KBM-7 (cell line): ENCODE measurements at regions not wholly inside any gene's neighbourhood (a gene's known extent, or its start where the extent isn't known, plus 50 kb on each side); places are given as distances from the start of the nearest gene placed in this dataset.
"Not testable (repeated sequence)": the region's sequence is repeated elsewhere in the genome, so short reads cannot be mapped to it uniquely, and the experiment has no call there.

Source experiments
- DNase-seq: peaks from one replicate; pipeline ENCODE4 v3.0.0-alpha.2; 2015
- in situ Hi-C: fragments of 300-500 bp; cut with MboI; formaldehyde crosslinking; loops from 2 replicates; pipeline ENCODE4 v1.14.3; 2020; ENCODE audit warnings: low sequenced_read_pairs, low pct_unique_long_range_greater_than_20kb, mixed read lengths

- in situ Hi-C loops: no loop called here
Measured at GRCh38 chr7:110399421-110399820, 691.5 kb upstream of the LRRN3 start.

GRCh38 chr7:110400411-110400810, 690.5 kb upstream of the LRRN3 start:
- in situ Hi-C loops: no loop called here
- DNase-seq: no peak

More at GRCh38 chr7:110399421-110399820, 691.5 kb upstream of the LRRN3 start:
- no peak for DNase-seq

GRCh38 chr7:110407242-110407641, 683.7 kb upstream of the LRRN3 start:
- no peak for DNase-seq

GRCh38 chr7:110407706-110408105, 683.2 kb upstream of the LRRN3 start:
- in situ Hi-C loops: no loop called here
- DNase-seq: no peak

More at GRCh38 chr7:110407242-110407641, 683.7 kb upstream of the LRRN3 start:
- in situ Hi-C loops: no loop called here

GRCh38 chr7:110412614-110413013, 678.3 kb upstream of the LRRN3 start:
- no peak for DNase-seq
- in situ Hi-C loops: no loop called here

GRCh38 chr7:110413038-110413437, 677.9 kb upstream of the LRRN3 start:
- in situ Hi-C loops: no loop called here

GRCh38 chr7:110417611-110418010, 673.3 kb upstream of the LRRN3 start:
- in situ Hi-C loops: no loop called here
- no peak for DNase-seq

More at GRCh38 chr7:110413038-110413437, 677.9 kb upstream of the LRRN3 start:
- no peak for DNase-seq

GRCh38 chr7:110418659-110419280, 672.2 kb upstream of the LRRN3 start:
- in situ Hi-C loops: no loop called here
- DNase-seq: no peak

- DNase-seq: no peak
- in situ Hi-C loops: no loop called here
Measured at GRCh38 chr7:110420788-110421187, 670.1 kb upstream of the LRRN3 start.

- DNase-seq: no peak
- in situ Hi-C loops: no loop called here
Measured at GRCh38 chr7:110421490-110422241, 669.3 kb upstream of the LRRN3 start.

- DNase-seq: no peak
- in situ Hi-C loops: no loop called here
Measured at GRCh38 chr7:110432061-110432553, 658.8 kb upstream of the LRRN3 start.

- DNase-seq, in situ Hi-C loops: not testable (repeated sequence)
Measured at GRCh38 chr7:110438926-110439325, 652.0 kb upstream of the LRRN3 start.

- in situ Hi-C loops: no loop called here
- peak; percentile 54 for DNase-seq
Measured at GRCh38 chr7:110442381-110442837, 648.5 kb upstream of the LRRN3 start.

GRCh38 chr7:110446658-110447057, 644.3 kb upstream of the LRRN3 start:
- no peak for DNase-seq
- in situ Hi-C loops: no loop called here

- no peak for DNase-seq
- in situ Hi-C loops: no loop called here
Measured at GRCh38 chr7:110448918-110449317, 642.0 kb upstream of the LRRN3 start.

- in situ Hi-C loops: no loop called here
- DNase-seq: no peak
Measured at GRCh38 chr7:110454713-110455112, 636.2 kb upstream of the LRRN3 start.

GRCh38 chr7:110461621-110462020, 629.3 kb upstream of the LRRN3 start:
- in situ Hi-C loops: no loop called here

GRCh38 chr7:110470420-110470819, 620.5 kb upstream of the LRRN3 start:
- in situ Hi-C loops: no loop called here

More at GRCh38 chr7:110461621-110462020, 629.3 kb upstream of the LRRN3 start:
- DNase-seq: no peak

GRCh38 chr7:110472419-110472818, 618.5 kb upstream of the LRRN3 start:
- in situ Hi-C loops: not testable (repeated sequence)

More at GRCh38 chr7:110470420-110470819, 620.5 kb upstream of the LRRN3 start:
- no peak for DNase-seq

GRCh38 chr7:110480964-110481363, 610.0 kb upstream of the LRRN3 start:
- in situ Hi-C loops: no loop called here

More at GRCh38 chr7:110472419-110472818, 618.5 kb upstream of the LRRN3 start:
- not testable (repeated sequence) for DNase-seq

More at GRCh38 chr7:110480964-110481363, 610.0 kb upstream of the LRRN3 start:
- no peak for DNase-seq
